BJ (cell line): ENCODE measurements at regions not wholly inside any gene's neighbourhood (a gene's known extent, or its start where the extent isn't known, plus 50 kb on each side); places are given as distances from the start of the nearest gene placed in this dataset.

Experiments used
- CTCF ChIA-PET: fragments of 350-600 bp; formaldehyde crosslinking; extraction: SDS; loops from one replicate; lab custom pipeline; 2021; ENCODE audit warnings: antibody characterized with exemption, inconsistent platforms; lab: Yijun Ruan, JAX
- POLR2A ChIA-PET: fragments of 300-600 bp; sonication (Branson Sonifier 250); formaldehyde crosslinking; extraction: SDS; loops from one replicate; lab custom pipeline; 2021; ENCODE audit warnings: antibody characterized with exemption; lab: Charles Lee
- DNase-seq: peaks from one replicate; pipeline ENCODE4 v3.0.0-alpha.2; 2011; ENCODE audit warnings: low read depth
- H3K27me3 ChIP-seq: 2 replicates; pipeline ENCODE4 v1.6.0; 2011; ENCODE audit warnings: low read length; ENCODE audit not compliant: control insufficient read depth, insufficient read depth
- H3K36me3 ChIP-seq: 2 replicates; pipeline ENCODE4 v1.5.1; 2011; ENCODE audit warnings: low read length; ENCODE audit not compliant: control insufficient read depth, insufficient read depth
- H3K4me3 ChIP-seq: 2 replicates; pipeline ENCODE4 v1.5.1; 2011; ENCODE audit warnings: low read depth, mild to moderate bottlenecking, control low read depth, low read length
- CTCF ChIP-seq: IDR thresholded peaks from 2 replicates; pipeline ENCODE4 v1.5.1; 2011; ENCODE audit warnings: low read depth, mild to moderate bottlenecking, control low read depth, inconsistent platforms, low read length, moderate library complexity; ENCODE audit not compliant: insufficient read depth

- no peak for TF ChIP-seq CTCF
- H3K27me3 ChIP-seq: no peaks in the 10 kb centered on the region
- no peaks in the 10 kb centered on the region for H3K36me3 ChIP-seq
- no peak overlapping the region for H3K4me3 ChIP-seq
- no peak for DNase-seq
- POLR2A ChIA-PET: no interaction called here
- CTCF ChIA-PET: no interaction called here
Observed at GRCh38 chr1:218079347-218079746, 205.7 kb upstream of the RRP15 start.

GRCh38 chr1:218079820-218080219 is 205.3 kb upstream of the RRP15 start:
- CTCF ChIA-PET: no interaction called here
- POLR2A ChIA-PET: no interaction called here
- Histone ChIP-seq H3K27me3 (no peaks in the 10 kb centered on the region), H3K4me3 (no peak overlapping the region), H3K36me3 (no peaks in the 10 kb centered on the region)
- no peak for DNase-seq
- no peak for TF ChIP-seq CTCF

- Histone ChIP-seq H3K4me3 (no peak overlapping the region), H3K36me3 (no peaks in the 10 kb centered on the region), H3K27me3 (no peaks in the 10 kb centered on the region)
- DNase-seq: no peak
- no peak for TF ChIP-seq CTCF
- ChIA-PET POLR2A (no interaction called here), CTCF (no interaction called here)
Observed at GRCh38 chr1:218080863-218081262, 204.2 kb upstream of the RRP15 start.

- Histone ChIP-seq H3K36me3 (no peaks in the 10 kb centered on the region), H3K27me3 (no peaks in the 10 kb centered on the region), H3K4me3 (no peak overlapping the region)
- POLR2A ChIA-PET: no interaction called here
- CTCF ChIA-PET: no interaction called here
- DNase-seq: no peak
- TF ChIP-seq CTCF: no peak
Observed at GRCh38 chr1:218081358-218081757, 203.7 kb upstream of the RRP15 start.

GRCh38 chr1:218090459-218090858 is 194.6 kb upstream of the RRP15 start:
- H3K27me3 ChIP-seq: no peaks in the 10 kb centered on the region
- H3K4me3 ChIP-seq: no peak overlapping the region
- no peaks in the 10 kb centered on the region for H3K36me3 ChIP-seq
- no peak for DNase-seq
- ChIA-PET CTCF (no interaction called here), POLR2A (no interaction called here)
- TF ChIP-seq CTCF: no peak
